H9 (cell line): ENCODE measurements at regions not wholly inside any gene's neighbourhood (a gene's known extent, or its start where the extent isn't known, plus 50 kb on each side); places are given as distances from the start of the nearest gene placed in this dataset.

Experiments
- DNase-seq: peaks from one replicate; pipeline ENCODE4 v3.0.0-alpha.2; 2017
- H2AFZ ChIP-seq: one replicate; pipeline ENCODE4 v1.6.1; 2013; ENCODE audit warnings: mild to moderate bottlenecking, low read length, control low read depth, moderate library complexity
- H2AK5ac ChIP-seq: 2 replicates; pipeline ENCODE4 v1.6.1; 2013; ENCODE audit warnings: low read length, control low read depth, mixed read lengths; ENCODE audit not compliant: insufficient read length
- H2BK120ac ChIP-seq: one replicate; pipeline ENCODE4 v1.6.1; 2013; ENCODE audit warnings: low read depth, mild to moderate bottlenecking, low read length, control low read depth, inconsistent platforms; ENCODE audit not compliant: poor library complexity, severe bottlenecking
- H2BK12ac ChIP-seq: 2 replicates; pipeline ENCODE4 v1.6.1; 2013; ENCODE audit warnings: low read length, control low read depth, mixed read lengths, low read depth; ENCODE audit not compliant: insufficient read length
- H2BK15ac ChIP-seq: 2 replicates; pipeline ENCODE4 v1.6.1; 2013; ENCODE audit warnings: low read depth, low read length, control low read depth
- H2BK20ac ChIP-seq: one replicate; pipeline ENCODE4 v1.6.1; 2013; ENCODE audit warnings: low read depth, mild to moderate bottlenecking, low read length, control low read depth, inconsistent platforms; ENCODE audit not compliant: poor library complexity, severe bottlenecking
- H2BK5ac ChIP-seq: 2 replicates; pipeline ENCODE4 v1.6.1; 2013; ENCODE audit warnings: low read length, control low read depth, mixed read lengths; ENCODE audit not compliant: insufficient read length
- H3K14ac ChIP-seq: 2 replicates; pipeline ENCODE4 v1.6.1; 2013; ENCODE audit warnings: low read length, control low read depth; ENCODE audit not compliant: insufficient read depth
- H3K18ac ChIP-seq: 2 replicates; pipeline ENCODE4 v1.6.1; 2013; ENCODE audit warnings: low read depth, mild to moderate bottlenecking, mixed read lengths, low read length, control low read depth; ENCODE audit not compliant: insufficient read length
- H3K23ac ChIP-seq: 2 replicates; pipeline ENCODE4 v1.6.1; 2013; ENCODE audit warnings: low read length, control low read depth, mixed read lengths, low read depth; ENCODE audit not compliant: insufficient read length
- H3K23me2 ChIP-seq: 2 replicates; pipeline ENCODE4 v1.6.1; 2013; ENCODE audit warnings: low read depth, mild to moderate bottlenecking, mixed read lengths, low read length, control low read depth; ENCODE audit not compliant: insufficient read length, poor library complexity, severe bottlenecking
- H3K27ac ChIP-seq: 2 replicates; pipeline ENCODE4 v1.5.1; 2013; ENCODE audit warnings: low read length, control low read depth, mixed read lengths, low read depth; ENCODE audit not compliant: insufficient read length
- H3K27me3 ChIP-seq: 2 replicates; pipeline ENCODE4 v1.6.1; 2013; ENCODE audit warnings: low read length, control low read depth, inconsistent platforms; ENCODE audit not compliant: insufficient read depth
- H3K4ac ChIP-seq: 2 replicates; pipeline ENCODE4 v1.6.1; 2013; ENCODE audit warnings: low read depth, mild to moderate bottlenecking, control low read depth, inconsistent platforms, low read length, moderate library complexity
- H3K4me1 ChIP-seq: 2 replicates; pipeline ENCODE4 v1.6.1; 2013; ENCODE audit warnings: low read length, control low read depth, inconsistent platforms; ENCODE audit not compliant: insufficient read depth
- H3K4me2 ChIP-seq: 2 replicates; pipeline ENCODE4 v1.6.1; 2013; ENCODE audit warnings: low read length, control low read depth, mixed read lengths; ENCODE audit not compliant: insufficient read length, insufficient read depth
- H3K56ac ChIP-seq: 2 replicates; pipeline ENCODE4 v1.6.1; 2013; ENCODE audit warnings: low read depth, mild to moderate bottlenecking, mixed read lengths, low read length, control low read depth; ENCODE audit not compliant: insufficient read length
- H3K79me1 ChIP-seq: 2 replicates; pipeline ENCODE4 v1.6.1; 2013; ENCODE audit warnings: low read depth, mild to moderate bottlenecking, moderate library complexity, low read length, control low read depth, inconsistent platforms; ENCODE audit not compliant: insufficient read depth, poor library complexity, severe bottlenecking
- H3K79me2 ChIP-seq: 2 replicates; pipeline ENCODE4 v1.6.1; 2013; ENCODE audit warnings: low read length, control low read depth, inconsistent platforms; ENCODE audit not compliant: insufficient read depth
- H3K9ac ChIP-seq: 2 replicates; pipeline ENCODE4 v1.6.1; 2013; ENCODE audit warnings: low read length, control low read depth, mixed read lengths; ENCODE audit not compliant: insufficient read length; ENCODE audit errors: extremely low read depth
- H3K9me3 ChIP-seq: one replicate; pipeline ENCODE4 v1.6.1; 2013; ENCODE audit warnings: low read depth, low read length, inconsistent platforms; ENCODE audit not compliant: control insufficient read depth
- H3T11ph ChIP-seq: one replicate; pipeline ENCODE4 v1.6.1; 2013; ENCODE audit warnings: mild to moderate bottlenecking, low read length, control low read depth, inconsistent platforms
- H4K20me1 ChIP-seq: one replicate; pipeline ENCODE4 v1.6.1; 2013; ENCODE audit not compliant: control insufficient read depth, insufficient read length, insufficient read depth
- H4K5ac ChIP-seq: 2 replicates; pipeline ENCODE4 v1.6.1; 2013; ENCODE audit warnings: low read depth, mild to moderate bottlenecking, mixed read lengths, low read length, control low read depth; ENCODE audit not compliant: insufficient read length
- H4K8ac ChIP-seq: replicated peaks from 2 replicates; pipeline ENCODE4 v1.6.1; 2013; ENCODE audit warnings: low read length, control low read depth, mixed read lengths, low read depth; ENCODE audit not compliant: insufficient read length
- H4K91ac ChIP-seq: 2 replicates; pipeline ENCODE4 v1.6.1; 2013; ENCODE audit warnings: low read depth, mild to moderate bottlenecking, moderate library complexity, mixed read lengths, low read length, control low read depth; ENCODE audit not compliant: insufficient read length
- H3K27ac Mint-ChIP-seq, 3 experiments: 2 replicates in 2 of 3; 3 replicates in 1 of 3; pipeline ENCODE4 v1.8.0; 2020 to 2021; ENCODE audit warnings: mixed read lengths in 3 of 3, mild to moderate bottlenecking in 1 of 3, moderate library complexity in 1 of 3
- H3K27me3 Mint-ChIP-seq: 2 replicates; pipeline ENCODE4 v1.8.0; 2021; ENCODE audit warnings: low read depth, mild to moderate bottlenecking, moderate library complexity, mixed read lengths
- H3K36me3 Mint-ChIP-seq, 3 experiments: 2 replicates in 2 of 3; 3 replicates in 1 of 3; pipeline ENCODE4 v1.8.0; 2020 to 2021; ENCODE audit warnings: low read depth in 3 of 3, mixed read lengths in 3 of 3; ENCODE audit not compliant: insufficient read depth in 1 of 3
- H3K4me1 Mint-ChIP-seq, 2 experiments: 2 replicates each; pipeline ENCODE4 v1.8.0; 2020; ENCODE audit warnings: mixed read lengths in 2 of 2
- H3K4me3 Mint-ChIP-seq, 2 experiments: 2 replicates in 1 of 2; 3 replicates in 1 of 2; pipeline ENCODE4 v1.8.0; 2020 to 2021; ENCODE audit warnings: mild to moderate bottlenecking in 2 of 2, mixed read lengths in 2 of 2, moderate library complexity in 1 of 2
- H3K9me3 Mint-ChIP-seq, 2 experiments: 2 replicates in 1 of 2; 3 replicates in 1 of 2; pipeline ENCODE4 v1.8.0; 2020; ENCODE audit warnings: mild to moderate bottlenecking in 2 of 2, mixed read lengths in 2 of 2, moderate library complexity in 1 of 2
- CTCF ChIP-seq: fragments of 200-600 bp; sonication (generic); conservative IDR thresholded peaks from 3 replicates; pipeline ENCODE4 v1.8.0; 2021; ENCODE audit warnings: antibody characterized with exemption, mild to moderate bottlenecking
- WGBS: extraction: QIAGEN DNeasy Blood & Tissue Kit; methylation state at CpG from one replicate; pipeline ENCODE4 v1.1.7; 2013; ENCODE audit warnings: missing lambda C conversion rate, low lambda C conversion rate, mixed read lengths; ENCODE audit not compliant: insufficient read length; ENCODE audit errors: extremely low coverage; 5-methylcytosine and 5-hydroxymethylcytosine counted together

- Histone ChIP-seq H2BK120ac (no peak overlapping the region), H3K4me2 (no peak overlapping the region), H3K9me3 (no peaks in the 10 kb centered on the region), H2BK5ac (no peak overlapping the region), H3K18ac (no peak overlapping the region), H4K8ac (no peak overlapping the region), H2BK12ac (no peak overlapping the region), H3K79me2 (no peaks in the 10 kb centered on the region), H2AFZ (no peak overlapping the region), H3K79me1 (no peaks in the 10 kb centered on the region), H4K20me1 (no peaks in the 10 kb centered on the region), H2BK15ac (no peak overlapping the region), H3K56ac (no peak overlapping the region), H4K5ac (no peak overlapping the region), H3K27ac (no peak overlapping the region), H3K23ac (no peak overlapping the region), H2BK20ac (no peak overlapping the region), H2AK5ac (no peak overlapping the region), H3K9ac (no peak overlapping the region), H3K23me2 (peaks cover 4% of the 10 kb centered on the region), H4K91ac (no peak overlapping the region), H3K4me1 (0 out of 2 replicates have a peak, but pooled peaks cover 3% of the 10 kb centered on the region), H3T11ph (no peak overlapping the region), H3K14ac (no peak overlapping the region), H3K4ac (no peak overlapping the region), H3K27me3 (no peaks in the 10 kb centered on the region)
- Mint-ChIP-seq H3K27ac (no peak overlapping the region), H3K36me3 (no peaks in the 10 kb centered on the region), H3K4me3 (no peak overlapping the region; a peak in 1 of 5 replicates), H3K9me3 (no peaks in the 10 kb centered on the region), H3K27me3 (peaks cover 5% of the 10 kb centered on the region), H3K4me1 (peaks cover 16 to 25% of the 10 kb centered on the region in 2 experiments)
- DNase-seq = no peak
- TF ChIP-seq CTCF = no peak
- no CpG with 5 or more reads among the region's 19 CpGs for WGBS
Measured at GRCh38 chr7:65238785-65239184, 134.9 kb upstream of the ZNF92 start.
